Calu3 (cell line): ENCODE measurements at regions not wholly inside any gene's neighbourhood (a gene's known extent, or its start where the extent isn't known, plus 50 kb on each side); places are given as distances from the start of the nearest gene placed in this dataset.
"Not testable (repeated sequence)": the region's sequence is repeated elsewhere in the genome, so short reads cannot be mapped to it uniquely, and the experiment has no call there.

Source experiments
- BruUV-seq: library from RNA; stranded (reverse); fragments of 400-500 nt; replicated peaks from 2 replicates; lab custom pipeline; 2021; lab: Mats Ljungman, UMichigan
- CTCF ChIA-PET: fragments of 300-600 bp; sonication (Branson Sonifier 250); formaldehyde crosslinking; loops from one replicate; lab custom pipeline; 2022; ENCODE audit warnings: antibody characterized with exemption; lab: Charles Lee
- DNase-seq: peaks from one replicate; pipeline ENCODE4 v3.0.0; 2022
- H3K27ac Mint-ChIP-seq: one replicate; pipeline ENCODE4 v1.8.0; 2022; ENCODE audit warnings: mixed read lengths; ENCODE audit not compliant: unreplicated experiment
- H3K27me3 Mint-ChIP-seq: one replicate; pipeline ENCODE4 v1.8.0; 2022; ENCODE audit warnings: mixed read lengths; ENCODE audit not compliant: unreplicated experiment
- H3K36me3 Mint-ChIP-seq: one replicate; pipeline ENCODE4 v1.8.0; 2022; ENCODE audit warnings: mild to moderate bottlenecking, moderate library complexity, mixed read lengths; ENCODE audit not compliant: insufficient read depth, unreplicated experiment
- H3K4me1 Mint-ChIP-seq: one replicate; pipeline ENCODE4 v1.8.0; 2022; ENCODE audit warnings: mild to moderate bottlenecking, low read depth, mixed read lengths; ENCODE audit not compliant: unreplicated experiment
- H3K4me3 Mint-ChIP-seq: one replicate; pipeline ENCODE4 v1.8.0; 2022; ENCODE audit warnings: mild to moderate bottlenecking, low read depth, moderate library complexity, mixed read lengths; ENCODE audit not compliant: unreplicated experiment
- H3K9me3 Mint-ChIP-seq: one replicate; pipeline ENCODE4 v1.8.0; 2022; ENCODE audit warnings: low read depth, mixed read lengths; ENCODE audit not compliant: unreplicated experiment
- CTCF ChIP-seq: fragments of 200-600 bp; IDR thresholded peaks from one replicate; pipeline ENCODE4 v1.8.0; 2022; ENCODE audit warnings: antibody characterized with exemption; ENCODE audit not compliant: unreplicated experiment
- intact Hi-C: fragments of 100-400 bp; cut with micrococcal nuclease; formaldehyde crosslinking; loops from one replicate; pipeline ENCODE4 v1.10.0; 2022; ENCODE audit not compliant: unreplicated experiment

- intact Hi-C loops = no loop called here
- Mint-ChIP-seq H3K9me3 (no peaks in the 10 kb centered on the region), H3K27ac (no peak overlapping the region), H3K4me3 (no peak overlapping the region), H3K27me3 (no peaks in the 10 kb centered on the region), H3K36me3 (no peaks in the 10 kb centered on the region), H3K4me1 (no peaks in the 10 kb centered on the region)
- DNase-seq = peak; percentile 7
- BruUV-seq = no TSS peak
- no peak for TF ChIP-seq CTCF
- CTCF ChIA-PET = interaction anchor here (0.6 kb wide), 1 partner anchor 36 kb away, joined by 3 read pairs; no protein-coding TSS in a partner anchor
These were observed 81.0 kb upstream of the RBMS1 start for GRCh38 chr2:160574468-160575140.

- intact Hi-C loops = no loop called here
- TF ChIP-seq CTCF = no peak
- H3K27me3 Mint-ChIP-seq = no peaks in the 10 kb centered on the region
- no peaks in the 10 kb centered on the region for H3K4me1 Mint-ChIP-seq
- no peaks in the 10 kb centered on the region for H3K9me3 Mint-ChIP-seq
- CTCF ChIA-PET = no interaction called here
- DNase-seq = no peak
- no peaks in the 10 kb centered on the region for H3K36me3 Mint-ChIP-seq
- no TSS peak for BruUV-seq
- H3K4me3 Mint-ChIP-seq = no peak overlapping the region
- no peak overlapping the region for H3K27ac Mint-ChIP-seq
These were observed 81.8 kb upstream of the RBMS1 start for GRCh38 chr2:160575368-160575767.

- intact Hi-C loops = no loop called here
- H3K9me3 Mint-ChIP-seq = no peaks in the 10 kb centered on the region
- no peak for TF ChIP-seq CTCF
- no peak overlapping the region for H3K4me3 Mint-ChIP-seq
- no TSS peak for BruUV-seq
- no peak overlapping the region for H3K27ac Mint-ChIP-seq
- no peaks in the 10 kb centered on the region for H3K4me1 Mint-ChIP-seq
- H3K36me3 Mint-ChIP-seq = no peaks in the 10 kb centered on the region
- no peak for DNase-seq
- no peaks in the 10 kb centered on the region for H3K27me3 Mint-ChIP-seq
- CTCF ChIA-PET = no interaction called here
These were observed 82.5 kb upstream of the RBMS1 start for GRCh38 chr2:160576054-160576499.

- H3K9me3 Mint-ChIP-seq, DNase-seq, intact Hi-C loops, BruUV-seq, H3K36me3 Mint-ChIP-seq, H3K4me1 Mint-ChIP-seq, CTCF ChIA-PET, H3K27ac Mint-ChIP-seq, H3K27me3 Mint-ChIP-seq, H3K4me3 Mint-ChIP-seq: not testable (repeated sequence)
These were observed 83.5 kb upstream of the RBMS1 start for GRCh38 chr2:160577081-160577480.

GRCh38 chr2:160581035-160581434 lies 87.4 kb upstream of the RBMS1 start:
- BruUV-seq = no TSS peak
- H3K4me1 Mint-ChIP-seq = peaks cover 21% of the 10 kb centered on the region
- intact Hi-C loops = no loop called here
- H3K36me3 Mint-ChIP-seq = no peaks in the 10 kb centered on the region
- CTCF ChIA-PET = interaction anchor here (1.1 kb wide), 1 partner anchor 125 kb away, joined by 3 read pairs; no protein-coding TSS in a partner anchor
- no peak overlapping the region for H3K27ac Mint-ChIP-seq
- no peaks in the 10 kb centered on the region for H3K9me3 Mint-ChIP-seq
- no peak for TF ChIP-seq CTCF
- H3K27me3 Mint-ChIP-seq = no peaks in the 10 kb centered on the region
- no peak overlapping the region for H3K4me3 Mint-ChIP-seq
- no peak for DNase-seq
